ENCODE measurements at regions not wholly inside any gene's neighbourhood (a gene's known extent, or its start where the extent isn't known, plus 50 kb on each side); places are given as distances from the start of the nearest gene placed in this dataset.

DNA sequence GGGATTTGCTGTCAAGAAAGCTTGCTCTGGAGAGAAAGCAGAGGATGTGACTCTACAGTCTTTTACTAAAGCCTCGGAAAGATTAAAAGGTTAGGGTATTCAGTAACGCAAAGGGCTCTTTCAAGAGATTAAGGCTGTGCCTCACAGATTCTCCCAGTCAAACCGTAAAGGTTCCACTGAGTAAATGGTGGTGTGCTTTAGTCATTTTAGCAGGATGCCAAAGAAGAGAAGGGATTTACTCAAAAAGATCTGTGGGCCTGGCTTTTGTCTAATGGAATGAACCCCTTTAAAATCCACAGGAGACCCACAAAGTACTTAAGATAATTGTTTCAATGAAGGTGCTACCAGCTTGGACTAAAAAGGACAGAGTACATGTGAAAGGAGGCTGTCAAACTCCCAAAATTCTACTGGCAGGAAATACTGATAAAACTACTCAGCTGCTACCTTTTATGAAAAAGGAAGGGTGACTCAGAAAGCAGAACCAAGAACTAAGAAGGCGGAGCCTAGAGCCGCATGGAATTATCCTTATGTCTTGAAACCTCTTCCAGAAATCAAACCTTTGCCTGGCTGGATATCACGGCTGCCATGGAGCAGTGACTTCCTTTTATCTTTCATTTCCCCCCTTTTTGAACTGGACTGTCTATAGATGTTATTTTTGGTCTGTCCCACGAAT, 670.2 kb upstream of the ZEB2 start:
- DNase-seq (ENCODE audit: low spot score) = no peak

DNA sequence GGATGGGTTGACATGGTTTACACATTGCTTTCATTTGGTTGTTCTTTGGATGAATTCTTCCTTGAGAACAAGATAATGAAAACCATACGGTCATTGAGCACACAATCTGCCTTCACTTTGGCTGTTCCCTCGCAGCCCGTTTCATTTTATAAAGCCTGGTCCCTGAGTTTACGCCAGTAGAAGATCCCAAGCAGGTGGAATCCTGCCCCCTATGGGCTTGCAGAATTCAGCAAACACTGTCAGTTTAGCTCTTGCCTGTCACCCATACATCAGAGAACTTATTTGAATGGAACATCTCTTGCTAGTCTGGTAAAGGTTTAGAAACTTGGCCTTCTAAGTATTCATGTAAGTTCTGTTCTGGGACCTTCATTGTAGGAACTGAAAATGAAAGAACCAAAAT, 666.4 kb upstream of the ZEB2 start:
- DNase-seq (ENCODE audit: low spot score) = peak; percentile 34

DNA sequence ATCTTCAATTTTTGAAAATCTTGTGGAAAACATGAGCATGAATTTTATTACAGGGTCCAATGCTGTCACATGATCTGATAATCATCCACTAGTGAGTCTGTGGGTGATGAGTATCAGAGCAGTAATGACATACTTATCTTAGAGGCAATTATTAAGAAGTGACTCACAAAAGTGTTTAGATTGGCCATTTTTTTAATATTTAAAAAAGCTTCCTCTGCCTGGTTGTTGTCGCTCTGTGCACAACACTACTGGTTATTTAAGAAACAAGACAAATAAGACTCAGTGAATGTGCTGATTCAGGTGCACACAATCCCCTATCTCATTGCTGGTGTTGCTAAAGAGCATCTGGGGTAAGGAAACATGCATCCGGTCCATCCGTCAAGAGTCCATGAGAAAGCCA, 665.8 kb upstream of the ZEB2 start:
- DNase-seq (ENCODE audit: low spot score) = no peak

DNA sequence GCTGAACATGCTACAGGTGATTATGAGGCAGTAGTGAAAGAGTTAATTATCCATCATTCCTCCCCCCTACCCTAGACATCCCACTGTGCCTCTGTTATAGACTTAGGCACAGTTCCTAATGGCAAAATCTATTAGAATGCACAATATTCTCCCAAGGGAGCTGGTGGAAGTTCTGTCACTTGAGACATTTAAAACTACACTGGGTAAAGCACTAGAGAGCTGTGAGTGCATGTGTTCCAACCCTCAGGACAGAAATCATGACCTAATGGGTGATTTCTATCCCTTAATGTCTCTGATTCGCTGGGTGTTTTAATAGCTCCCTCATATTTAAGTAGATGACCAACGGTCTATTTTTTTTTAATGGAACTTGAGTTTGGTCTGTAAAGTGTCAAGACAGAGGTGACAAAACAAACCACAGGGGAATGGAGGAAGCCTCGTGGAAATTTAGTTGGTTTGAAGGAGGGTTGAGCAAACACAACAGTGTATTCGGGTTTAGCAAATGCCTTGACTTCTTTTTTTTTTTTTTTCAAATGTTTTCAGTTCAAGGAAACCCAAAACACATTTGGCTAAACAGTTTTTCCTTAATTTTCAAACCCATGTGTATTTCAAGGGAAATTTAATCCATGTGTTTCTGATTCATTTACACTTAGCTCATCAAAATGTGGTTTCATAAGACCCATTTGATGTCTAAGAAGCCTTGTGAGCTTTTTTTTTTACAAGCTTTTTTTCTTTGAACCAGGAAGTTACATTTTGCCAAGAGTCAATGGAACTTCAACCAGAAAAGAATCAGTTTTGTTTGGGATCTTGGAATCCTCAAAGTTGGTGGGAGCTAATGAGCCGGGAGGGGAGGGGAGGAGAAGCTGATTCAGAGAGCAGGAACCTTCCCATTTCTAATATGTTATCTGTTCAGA, 665.1 kb upstream of the ZEB2 start:
- DNase-seq (ENCODE audit: low spot score) = no peak

DNA sequence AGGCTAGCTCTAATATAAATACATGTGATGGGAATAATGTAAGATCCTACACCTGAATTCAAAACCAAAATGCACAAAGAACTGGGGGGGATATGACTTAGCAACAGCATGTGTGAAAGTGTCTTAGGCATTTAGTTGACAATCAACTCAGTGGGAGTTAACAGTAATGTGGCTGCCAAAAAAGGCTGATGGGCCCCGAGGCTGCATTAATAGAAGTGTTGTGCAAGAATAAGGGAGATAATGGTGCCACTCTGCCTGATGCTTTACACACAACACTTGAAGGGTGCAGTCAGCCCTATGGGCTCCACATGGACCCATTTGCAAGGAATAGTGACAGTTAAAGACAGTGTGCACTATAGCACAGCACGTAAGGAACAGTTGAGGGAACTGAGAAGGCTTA, 649.4 kb upstream of the ZEB2 start:
- no peak for DNase-seq (ENCODE audit: low spot score)

DNA sequence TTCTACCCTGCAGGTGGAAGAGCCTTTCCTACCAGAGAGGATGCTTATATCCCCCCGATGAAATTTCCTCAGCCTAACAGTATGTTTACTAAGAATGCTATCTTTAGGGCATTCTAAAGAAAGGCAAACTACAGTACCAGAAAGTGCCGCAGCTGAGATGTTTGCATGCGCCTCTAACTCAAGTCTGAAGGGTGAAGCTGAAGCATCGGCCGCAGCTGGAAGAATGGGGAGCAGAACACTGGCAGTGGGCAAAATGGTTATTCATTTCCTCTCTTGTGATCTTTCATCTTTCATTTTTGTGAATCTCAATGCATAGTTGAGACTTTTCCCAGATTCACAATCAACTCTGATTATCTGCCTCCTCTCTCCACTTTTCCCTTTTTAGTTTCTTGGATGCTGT, 648.2 kb upstream of the ZEB2 start:
- no peak for DNase-seq (ENCODE audit: low spot score)

DNA sequence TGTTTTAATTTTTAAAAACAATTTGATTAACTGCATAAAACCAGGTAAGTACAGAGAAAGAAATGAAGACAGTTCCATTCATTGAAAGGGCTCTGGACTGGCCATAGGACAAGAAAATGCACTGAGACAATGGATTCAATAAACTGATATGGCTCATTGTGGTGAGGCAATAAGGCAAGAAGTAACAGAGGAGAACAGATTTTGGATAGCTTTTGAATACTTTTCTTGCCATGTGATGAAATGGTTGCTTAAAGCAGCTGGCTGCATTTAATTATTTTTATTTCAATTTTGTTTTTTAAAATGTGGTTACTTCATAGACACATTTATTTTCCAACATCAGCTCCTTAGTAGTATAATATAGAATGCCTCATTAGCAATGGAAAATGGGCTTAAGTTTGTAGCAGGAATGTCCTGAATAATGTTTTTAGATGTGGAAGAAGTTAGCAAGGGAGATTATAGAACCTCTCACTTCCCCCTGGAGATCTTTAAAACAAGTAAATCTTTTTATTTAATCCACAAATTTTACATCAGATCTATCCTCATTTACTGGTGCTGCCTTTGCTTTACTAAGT, 646.9 kb upstream of the ZEB2 start:
- DNase-seq (ENCODE audit: low spot score) = no peak

DNA sequence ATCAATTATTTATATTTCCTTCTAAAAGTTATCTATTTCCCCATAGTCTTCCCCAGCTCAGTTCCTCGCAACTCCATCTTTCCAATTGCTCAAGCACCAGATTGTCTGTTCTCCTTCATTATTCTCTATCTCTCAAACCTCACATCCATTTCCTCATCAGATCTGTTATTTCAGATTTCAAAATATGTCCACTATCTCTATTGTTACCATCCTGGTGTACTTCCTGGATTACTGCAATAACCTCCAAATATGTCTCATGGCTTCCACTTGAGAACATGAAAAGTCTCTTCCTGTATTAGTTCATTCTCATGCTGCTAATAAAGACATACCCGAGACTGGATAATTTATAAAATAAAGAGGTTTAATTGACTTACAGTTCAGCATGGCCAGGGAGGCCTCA, 641.7 kb upstream of the ZEB2 start:
- DNase-seq (ENCODE audit: low spot score) = no peak

DNA sequence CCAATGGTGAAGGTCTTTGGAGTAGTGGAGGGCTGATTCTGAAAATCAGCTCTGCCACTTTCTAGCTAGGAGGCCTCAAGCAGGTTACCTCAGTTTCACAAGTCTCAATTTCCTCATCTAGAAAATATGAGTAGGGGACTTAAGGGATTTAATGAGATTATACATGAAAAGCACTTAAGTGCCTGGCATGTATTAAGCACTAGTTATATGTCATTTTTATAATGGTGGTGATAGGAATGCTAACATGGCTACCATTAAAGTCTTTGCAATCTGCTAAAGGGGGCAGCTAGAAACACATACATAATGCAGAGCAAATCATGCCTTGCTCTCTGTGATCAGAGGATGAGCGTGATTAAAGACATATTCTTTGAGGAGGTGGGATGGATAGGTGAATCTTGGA, 640.9 kb upstream of the ZEB2 start:
- DNase-seq (ENCODE audit: low spot score) = no peak

DNA sequence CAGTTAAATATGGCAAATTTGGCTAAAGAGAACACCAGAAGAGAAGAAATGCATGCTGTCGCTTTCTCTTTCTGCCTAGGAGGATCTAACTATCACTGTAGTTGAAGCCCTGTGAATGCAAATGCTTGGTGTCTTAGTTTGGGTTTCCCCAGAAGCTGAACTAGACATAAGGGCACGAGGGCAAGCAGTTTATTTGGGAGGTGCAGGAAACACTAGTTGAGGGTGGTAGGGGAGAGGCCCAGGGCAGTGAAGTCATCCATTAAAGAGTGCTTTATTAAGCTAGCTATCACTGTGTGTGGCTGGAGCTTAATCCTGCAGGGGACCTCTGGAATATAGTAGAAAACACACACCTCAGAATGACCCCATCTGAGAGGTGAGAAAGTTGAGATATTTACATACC, 639.8 kb upstream of the ZEB2 start:
- no peak for DNase-seq (ENCODE audit: low spot score)

DNA sequence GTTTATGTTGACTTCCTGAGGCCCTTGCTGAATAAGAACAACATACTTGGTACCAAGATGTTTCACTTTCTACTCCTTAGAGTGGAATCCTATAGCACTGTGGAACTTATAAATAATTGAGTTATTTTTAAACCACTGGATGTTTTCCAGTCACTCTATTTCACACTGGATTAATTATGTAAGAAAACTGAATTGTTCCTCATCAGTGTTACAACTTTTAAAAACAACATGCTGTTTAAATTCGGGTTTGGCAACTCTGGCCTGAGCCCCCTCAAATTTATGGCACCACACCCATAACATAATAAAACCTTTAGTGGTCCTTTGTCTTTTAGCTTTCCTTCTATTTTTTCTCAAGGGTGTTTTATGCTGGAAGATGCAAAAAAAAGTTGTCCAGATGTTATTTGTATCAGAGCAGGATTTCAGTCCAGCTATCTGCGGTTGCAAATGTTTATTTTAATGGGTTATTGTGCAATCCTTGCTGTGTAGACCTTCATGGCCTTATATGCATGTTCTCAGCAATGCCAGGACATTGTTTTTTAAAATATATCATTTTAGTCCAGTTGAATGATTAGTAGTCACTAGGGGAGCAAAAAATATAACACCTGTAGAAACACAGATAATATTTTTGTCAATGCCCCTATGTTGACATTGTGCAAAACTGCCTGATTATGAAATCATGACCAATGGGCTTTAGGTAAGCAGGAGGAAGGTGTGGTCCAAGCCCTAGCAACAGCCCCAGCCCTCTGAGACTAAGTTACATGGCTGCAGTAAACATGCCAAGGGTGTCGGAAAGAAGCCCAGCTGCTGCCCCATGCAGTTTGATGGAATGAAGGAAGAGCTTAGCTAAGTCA, 638.0 kb upstream of the ZEB2 start:
- DNase-seq (ENCODE audit: low spot score) = no peak

DNA sequence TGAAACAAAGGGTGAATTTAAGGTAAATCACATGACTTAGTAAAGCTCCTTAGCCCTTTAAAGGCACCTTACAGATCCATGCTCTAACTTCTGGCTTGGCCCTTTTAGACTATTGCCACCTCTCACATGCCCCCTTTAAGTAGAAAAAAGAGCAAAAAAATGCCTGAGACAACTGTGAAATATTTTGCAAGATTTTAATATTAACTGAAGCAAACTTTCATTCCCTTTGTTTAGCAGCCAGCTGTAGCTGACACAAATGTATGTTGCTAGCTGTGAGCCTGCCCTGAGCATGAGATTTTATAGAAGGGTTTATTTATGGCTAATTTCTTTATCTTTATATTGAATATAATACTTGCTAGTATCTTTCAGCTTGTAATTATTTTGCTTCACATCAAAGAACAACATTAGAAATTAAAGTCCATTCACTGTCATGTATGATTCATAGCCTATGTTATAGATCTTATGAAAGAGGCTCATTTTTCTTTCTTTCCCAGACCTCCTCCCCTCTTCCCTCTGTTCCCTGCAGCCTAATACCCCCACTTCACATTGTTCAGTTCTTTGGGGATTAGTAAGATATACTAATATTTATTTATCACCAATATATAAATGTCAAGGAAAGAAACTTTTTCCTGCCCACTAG, 637.2 kb upstream of the ZEB2 start:
- DNase-seq (ENCODE audit: low spot score) = no peak

DNA sequence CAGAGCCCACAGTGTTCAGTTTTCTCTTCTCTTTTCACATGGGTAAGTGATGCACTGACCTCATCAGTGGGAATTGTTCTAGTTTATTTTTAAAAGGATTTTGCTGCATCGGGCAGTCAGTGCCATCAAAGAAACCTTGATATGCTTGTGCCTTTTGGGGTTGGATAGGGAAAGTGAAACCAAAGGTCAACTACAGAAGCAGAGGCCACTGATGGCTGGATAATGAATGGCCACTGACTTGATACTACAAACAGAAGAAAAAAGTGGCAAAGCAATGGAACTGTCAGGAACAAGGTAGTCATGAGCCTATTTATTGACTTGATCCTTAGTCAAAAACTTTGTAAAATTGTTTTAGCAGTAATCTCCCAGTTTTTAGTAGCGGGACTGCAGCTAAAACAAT, 636.3 kb upstream of the ZEB2 start:
- DNase-seq (ENCODE audit: low spot score) = no peak

DNA sequence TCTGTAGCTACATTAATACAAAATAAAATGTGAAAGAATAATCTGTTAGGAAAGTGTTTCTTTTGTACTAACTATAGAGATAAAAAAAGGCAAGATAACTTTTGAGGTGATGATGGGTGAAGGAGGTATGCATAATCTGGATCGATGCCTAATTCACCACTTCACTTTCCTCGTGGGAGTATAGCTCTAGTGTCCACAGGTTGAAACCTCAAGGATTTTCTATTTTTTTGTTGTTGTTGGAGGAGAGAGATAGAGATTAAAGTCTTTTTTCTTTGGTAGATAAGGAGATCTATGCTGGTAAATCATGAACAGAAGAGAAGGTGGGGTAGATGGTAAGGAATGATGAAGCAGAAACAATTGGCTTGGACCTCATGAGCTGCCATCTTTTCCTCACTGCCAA, 635.3 kb upstream of the ZEB2 start:
- DNase-seq (ENCODE audit: low spot score) = no peak

DNA sequence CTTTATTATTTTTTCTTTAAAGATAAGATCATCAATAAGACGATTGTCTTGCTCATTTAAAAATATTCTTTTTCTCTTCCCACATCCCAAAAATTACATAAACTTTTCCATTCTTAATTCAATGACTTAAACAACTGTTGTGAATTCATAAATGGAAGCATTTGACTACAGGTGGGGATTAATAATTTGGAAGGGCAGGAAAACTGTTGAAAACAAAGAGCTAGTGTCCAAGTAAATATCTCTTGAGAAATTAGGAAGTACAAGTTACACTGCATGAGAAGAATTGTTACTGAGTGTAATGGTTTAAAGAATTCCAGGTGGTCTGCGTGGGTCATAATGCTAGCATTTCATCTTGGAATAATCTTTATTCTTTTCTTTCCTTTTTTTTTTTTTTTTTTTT, 634.8 kb upstream of the ZEB2 start:
- no peak for DNase-seq (ENCODE audit: low spot score)

DNA sequence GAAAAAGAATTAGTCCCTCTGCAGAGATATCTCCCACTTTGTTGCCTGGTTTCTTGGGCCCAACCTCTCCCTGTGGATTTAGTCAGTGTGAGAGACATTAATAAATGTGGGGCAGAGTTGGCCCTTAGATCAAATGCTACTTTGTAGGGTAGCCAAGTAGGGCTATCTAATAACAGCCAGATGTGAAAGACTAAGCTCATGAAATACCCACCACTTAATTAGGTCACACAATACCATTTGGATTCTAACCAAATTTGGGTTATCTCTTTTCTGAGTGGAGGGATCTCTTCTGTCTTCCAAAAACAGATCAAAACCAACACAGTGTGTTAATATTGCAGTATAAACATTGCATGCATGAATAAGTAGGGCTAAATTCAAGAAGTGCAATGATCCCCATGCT, 626.8 kb upstream of the ZEB2 start:
- DNase-seq (ENCODE audit: low spot score) = no peak

DNA sequence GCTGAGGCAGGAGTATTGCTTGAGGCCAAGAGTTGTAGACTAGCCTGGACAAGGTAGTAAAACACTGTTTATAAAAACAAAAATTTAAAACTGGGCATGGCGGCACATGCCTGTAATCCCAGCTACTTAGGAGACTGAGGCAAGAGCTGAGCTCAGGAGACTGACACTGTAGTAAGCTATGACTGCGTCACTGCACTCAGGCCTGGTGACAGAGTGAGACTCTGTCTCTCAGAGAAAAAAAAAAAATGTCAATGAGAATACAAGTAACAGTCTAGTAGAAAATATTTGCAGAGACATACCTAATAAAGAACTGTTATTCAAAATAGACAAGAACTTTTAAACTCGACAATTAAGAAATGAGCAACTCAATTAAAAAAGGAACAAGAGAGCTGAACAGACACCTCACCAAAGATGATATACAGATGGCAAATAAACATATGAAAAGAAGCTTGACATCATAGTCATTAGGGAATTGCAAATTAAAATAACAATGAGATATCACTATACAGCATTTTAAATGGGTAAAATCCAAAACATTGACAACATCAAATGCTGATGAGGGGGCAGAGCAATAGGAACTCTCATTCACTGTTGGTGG, 624.3 kb upstream of the ZEB2 start:
- no peak for DNase-seq (ENCODE audit: low spot score)

DNA sequence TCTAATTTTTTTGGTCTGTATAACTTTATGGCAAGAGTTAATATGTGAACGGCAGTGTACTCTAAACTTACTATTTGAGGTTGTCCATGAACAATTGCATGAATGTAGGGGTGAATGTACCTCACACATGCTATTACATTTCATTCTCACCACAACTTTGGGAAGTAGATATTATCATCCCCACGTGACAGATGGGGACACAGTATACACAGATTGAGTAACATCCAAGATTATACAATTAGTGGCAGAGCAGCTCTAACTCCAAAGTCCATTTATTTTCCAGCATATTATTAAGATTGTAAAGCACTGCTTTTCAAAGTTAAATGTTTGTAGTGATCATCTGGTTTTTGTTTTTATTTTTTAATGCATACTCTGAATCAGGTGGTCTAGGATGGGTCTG, 622.1 kb upstream of the ZEB2 start:
- no peak for DNase-seq (ENCODE audit: low spot score)

DNA sequence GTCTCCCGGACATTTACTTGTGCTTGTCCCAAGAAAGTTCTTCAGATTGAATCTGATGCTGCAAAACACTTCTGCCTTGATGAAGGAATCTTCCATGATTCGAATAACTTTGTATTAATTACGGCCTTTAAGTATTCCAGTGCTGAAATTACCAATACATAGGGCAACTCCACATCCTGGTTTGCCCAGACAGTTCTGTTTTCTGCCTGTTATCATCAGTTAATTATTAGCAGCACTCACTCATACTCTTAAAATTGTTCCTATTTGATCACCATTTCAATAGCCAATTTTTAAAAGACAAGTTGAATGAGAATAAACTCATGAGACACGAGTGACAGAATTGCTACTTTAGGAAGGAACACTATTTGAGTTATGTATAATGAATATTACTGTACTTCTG, 620.7 kb upstream of the ZEB2 start:
- no peak for DNase-seq (ENCODE audit: low spot score)

DNA sequence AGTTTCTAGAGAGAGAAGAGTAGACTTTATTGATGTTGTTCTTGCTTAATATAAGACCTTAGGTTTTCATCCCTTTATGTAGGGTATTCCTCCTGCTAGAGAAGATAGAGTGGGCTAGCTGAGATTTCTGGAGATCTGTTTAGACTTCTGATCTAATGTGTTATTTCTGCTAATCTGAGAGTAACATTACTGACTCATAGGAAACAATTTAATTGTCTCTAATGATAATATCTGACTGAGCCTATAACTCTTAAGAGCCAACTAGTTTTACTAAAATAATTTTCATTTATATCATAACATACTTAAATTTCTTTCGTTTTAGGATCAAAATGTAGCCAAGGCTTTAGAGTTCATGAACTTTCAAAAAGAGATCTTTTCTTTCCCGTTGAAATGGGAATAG, 618.7 kb upstream of the ZEB2 start:
- no peak for DNase-seq (ENCODE audit: low spot score)

DNA sequence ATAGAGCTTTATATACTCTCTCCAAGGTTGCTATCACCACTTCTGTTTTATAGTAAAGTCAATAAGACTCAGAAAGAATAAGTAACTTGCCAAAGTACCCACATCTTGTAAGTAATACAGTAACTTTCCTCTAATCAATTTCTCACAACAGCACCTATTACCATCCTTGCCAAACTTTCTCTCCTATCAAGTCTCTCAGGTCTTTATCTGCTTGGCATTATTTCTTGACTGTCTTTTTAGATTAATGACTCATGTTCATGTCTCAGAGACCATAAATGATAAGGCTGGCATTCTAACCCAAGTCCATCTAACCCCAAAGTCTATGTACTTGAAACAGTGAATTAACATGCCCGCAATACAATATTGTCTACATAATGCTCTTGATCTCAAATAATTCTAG, 618.0 kb upstream of the ZEB2 start:
- DNase-seq (ENCODE audit: low spot score) = no peak

DNA sequence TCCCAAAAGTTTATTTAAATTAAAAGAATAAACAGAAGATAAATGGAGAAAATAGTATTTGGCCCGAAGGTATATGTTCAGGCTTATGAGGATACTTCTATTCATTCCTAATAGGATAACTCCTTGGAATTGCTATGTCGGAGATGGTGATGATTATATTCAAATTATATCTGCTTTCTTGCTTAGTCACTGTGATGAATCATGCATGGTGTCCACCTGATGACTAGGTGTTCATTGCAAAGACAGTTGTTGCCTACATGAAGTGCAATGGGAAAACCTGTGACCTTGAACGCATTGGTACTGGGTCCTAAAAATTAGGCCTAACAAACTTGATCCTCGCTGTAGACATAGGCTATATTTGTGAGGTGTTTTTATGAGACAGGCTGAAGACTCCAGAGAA, 617.3 kb upstream of the ZEB2 start:
- DNase-seq (ENCODE audit: low spot score) = no peak
